Stimulated activated CD8-positive, alpha-beta memory T cell treated with anti-CD3 and anti-CD28 coated beads, Interleukin-15, amount 100 ng/mL, for 4 hours (primary cell): ENCODE measurements at regions not wholly inside any gene's neighbourhood (a gene's known extent, or its start where the extent isn't known, plus 50 kb on each side); places are given as distances from the start of the nearest gene placed in this dataset.

Source experiments
- DNase-seq, 2 donors: peaks; one replicate each; pipeline ENCODE4 v3.0.0-alpha.2; 2020; ENCODE audit warnings: low read depth in 2 of 2

DNA sequence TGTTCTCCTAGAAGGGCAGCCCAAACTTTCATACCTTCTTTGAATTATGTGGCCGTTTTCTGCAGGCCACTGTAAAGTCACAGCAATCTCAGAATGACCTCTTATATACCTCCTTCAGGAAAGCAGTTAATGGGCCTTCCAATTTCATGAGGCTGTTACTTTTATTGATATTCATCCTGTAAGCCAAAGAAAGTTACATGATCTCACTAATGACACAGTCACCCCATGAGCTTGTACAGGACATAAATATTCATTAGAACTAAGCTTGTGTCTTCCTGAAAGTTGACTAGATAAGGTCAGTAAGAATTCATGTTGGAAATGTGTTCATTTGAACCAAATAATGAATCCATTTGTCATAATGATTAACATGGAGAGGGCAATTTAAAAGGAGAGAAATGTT is 283.1 kb upstream of the NWD2 start:
- DNase-seq, result no peak

DNA sequence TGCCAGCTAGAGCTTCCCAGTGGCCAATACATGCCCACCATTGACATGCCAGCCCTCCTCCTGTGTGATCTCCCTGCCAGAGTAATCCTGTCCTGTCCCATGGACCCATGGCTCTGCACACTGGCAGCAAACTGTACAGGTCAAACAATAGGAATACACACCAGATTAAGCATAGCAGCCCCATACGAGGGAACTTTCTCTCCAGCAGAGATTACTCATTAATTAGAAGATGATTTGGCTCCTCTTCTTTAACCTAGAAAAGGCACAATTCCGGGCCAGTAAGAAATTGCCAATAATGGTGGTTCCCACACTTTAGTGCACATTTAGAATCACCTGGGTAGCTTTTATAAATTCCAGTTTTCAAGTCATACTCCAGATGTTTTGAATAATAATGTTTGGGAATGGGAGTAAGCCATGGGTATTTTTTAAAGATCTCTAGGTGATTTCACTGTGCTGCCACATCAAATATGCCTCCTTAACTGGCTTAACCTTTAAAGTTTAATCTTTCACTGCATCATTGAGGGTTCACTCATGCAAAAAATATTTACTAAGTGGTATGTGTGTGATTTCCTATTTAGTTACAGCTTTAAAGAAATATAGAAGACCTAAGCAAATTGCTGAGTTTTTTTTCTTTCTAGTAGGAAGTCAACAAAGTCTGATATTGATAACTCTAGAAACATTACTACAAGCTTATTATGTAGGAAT is 277.6 kb upstream of the NWD2 start:
- DNase-seq, result no peak

DNA sequence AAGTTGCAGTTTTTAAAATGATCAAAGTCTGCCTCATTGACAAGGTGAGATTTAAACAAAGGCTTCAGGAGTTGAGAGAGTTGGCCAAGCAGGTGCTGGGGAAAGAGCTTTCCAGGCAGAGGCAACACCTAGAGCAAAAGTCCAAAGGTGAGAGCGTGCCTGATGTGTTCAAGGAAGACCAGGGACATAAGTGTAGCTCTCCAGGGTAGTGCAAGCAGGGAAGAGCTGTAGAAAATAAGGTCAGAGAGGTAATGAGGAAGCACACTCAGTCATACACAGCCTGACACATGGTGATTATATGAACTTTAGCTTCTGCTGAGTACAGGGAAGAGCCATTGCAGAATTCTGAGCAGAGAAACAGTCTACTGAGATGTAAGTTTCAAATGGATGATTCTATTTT is 265.0 kb upstream of the NWD2 start:
- no peak for DNase-seq

DNA sequence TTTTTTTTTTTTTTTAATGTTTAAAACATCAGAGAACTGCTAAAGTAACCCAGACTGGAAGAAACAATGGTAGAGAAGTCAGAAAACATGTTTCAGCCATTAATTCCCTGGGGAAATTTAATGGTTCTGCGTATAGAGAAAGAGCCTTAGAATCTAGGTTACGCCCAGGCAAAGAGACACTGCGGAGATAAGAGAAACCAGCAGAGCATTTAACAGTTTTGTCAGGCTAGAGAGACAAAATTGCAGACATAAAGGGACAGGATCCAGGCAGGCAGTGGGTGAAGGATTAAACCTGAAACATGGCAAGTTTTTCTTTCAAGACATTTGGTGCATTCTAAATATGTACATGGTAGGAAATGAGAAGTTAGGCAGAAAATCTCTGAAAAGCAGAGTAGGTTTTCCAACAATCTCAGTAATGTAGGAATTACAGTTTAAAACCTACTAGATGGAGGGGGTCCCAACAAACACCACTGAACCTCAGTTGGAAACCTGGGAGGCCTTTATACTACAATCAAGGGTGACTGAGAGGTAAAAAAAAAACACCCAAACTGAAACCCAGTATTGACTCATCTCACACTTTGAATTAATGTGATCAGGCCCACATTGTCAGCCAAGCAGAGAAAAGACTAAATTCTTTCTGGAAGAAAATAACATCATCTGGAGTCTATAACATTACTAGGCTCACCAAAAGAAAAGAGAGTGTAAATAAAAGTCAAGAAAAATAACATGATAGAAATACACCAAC is 254.2 kb upstream of the NWD2 start:
- DNase-seq, result no peak

DNA sequence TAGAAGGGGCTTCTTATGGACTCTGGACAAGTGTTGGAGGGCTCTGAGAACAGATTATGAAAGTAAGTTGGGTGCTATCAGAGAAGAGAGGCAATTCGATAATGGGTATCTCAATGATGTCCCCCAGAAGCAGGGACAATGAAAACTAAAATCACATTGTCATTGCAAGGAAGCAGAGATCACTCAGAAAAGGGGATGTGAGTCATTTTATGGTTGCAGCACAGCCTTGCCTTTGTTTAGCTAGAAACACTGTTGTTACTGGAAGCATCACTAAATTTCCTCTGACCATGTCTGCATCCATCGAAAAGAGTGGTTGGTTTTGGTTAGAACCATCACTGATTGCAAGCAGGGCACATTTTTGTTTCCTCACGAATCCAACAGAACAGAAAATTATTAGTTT is 246.8 kb upstream of the NWD2 start:
- no peak for DNase-seq

DNA sequence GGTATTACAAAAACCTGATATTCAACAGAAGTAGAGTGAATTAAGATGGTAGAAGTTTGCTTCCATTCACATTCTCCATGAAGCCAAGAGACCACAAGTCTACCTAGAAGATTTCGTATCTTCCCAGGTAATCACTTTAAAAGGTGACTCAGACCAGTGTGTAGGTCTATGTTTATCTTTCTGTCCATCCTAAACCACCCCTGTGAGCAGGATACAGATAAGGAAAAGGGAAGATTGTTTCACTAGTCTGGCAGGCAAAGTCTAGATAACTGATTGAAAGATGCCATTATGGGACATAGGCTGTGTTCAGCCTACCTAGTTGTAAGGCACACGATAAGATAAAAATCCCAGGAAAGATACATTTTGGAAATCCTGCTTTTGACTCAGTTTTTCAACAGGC is 244.3 kb upstream of the NWD2 start:
- no peak for DNase-seq

DNA sequence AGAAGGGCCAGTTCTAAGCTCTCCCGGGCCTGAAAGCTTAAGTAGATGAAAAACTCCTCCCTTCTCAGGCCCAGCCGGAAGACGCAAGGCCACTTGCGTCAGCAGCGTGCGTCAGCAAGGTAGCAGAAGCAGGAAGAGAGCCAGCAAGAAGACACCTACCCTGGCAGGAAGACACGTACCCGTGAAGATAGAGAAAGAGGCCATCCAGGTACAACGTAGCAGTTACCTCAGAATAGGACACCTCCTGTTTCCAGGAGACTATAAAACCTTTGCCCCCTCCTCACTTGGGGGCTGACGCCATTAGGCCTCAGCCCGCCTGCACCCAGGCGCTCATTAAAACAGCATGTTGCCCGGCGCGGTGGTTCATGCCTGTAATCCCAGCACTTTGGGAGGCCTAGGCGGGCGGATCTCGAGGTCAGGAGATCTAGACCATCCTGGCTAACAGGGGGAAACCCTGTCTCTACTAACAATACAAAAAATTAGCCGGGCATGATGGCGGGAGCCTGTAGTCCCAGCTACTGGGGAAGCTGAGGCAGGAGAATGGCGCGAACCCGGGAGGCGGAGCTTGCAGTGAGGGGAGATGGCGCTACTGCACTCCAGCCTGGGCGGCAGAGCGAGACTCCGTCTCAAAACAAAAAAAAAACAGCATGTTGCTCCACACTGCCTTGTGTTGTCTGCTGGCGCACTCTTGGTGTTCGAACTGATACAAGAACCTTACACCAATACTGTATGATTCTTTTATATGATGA is 242.7 kb upstream of the NWD2 start:
- DNase-seq, result no peak

DNA sequence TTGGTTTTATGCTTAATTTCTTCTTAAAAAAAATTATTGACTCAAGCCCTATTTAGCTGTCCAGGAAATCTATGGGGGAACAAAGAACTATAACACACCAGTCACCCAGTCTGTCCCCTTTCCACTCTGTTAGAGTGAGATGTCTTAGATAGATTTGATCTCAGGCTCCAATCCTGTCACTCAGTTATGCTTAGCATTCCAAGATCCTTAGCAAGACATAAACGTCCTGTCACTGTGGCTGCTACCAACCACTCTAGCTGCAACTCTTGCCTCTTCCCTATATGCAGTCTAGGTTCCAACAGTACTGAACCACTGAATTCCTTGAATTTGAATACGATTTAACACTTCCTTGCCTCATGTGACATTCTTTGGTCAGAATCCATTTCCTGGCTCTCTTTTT is 241.9 kb upstream of the NWD2 start:
- no peak for DNase-seq

DNA sequence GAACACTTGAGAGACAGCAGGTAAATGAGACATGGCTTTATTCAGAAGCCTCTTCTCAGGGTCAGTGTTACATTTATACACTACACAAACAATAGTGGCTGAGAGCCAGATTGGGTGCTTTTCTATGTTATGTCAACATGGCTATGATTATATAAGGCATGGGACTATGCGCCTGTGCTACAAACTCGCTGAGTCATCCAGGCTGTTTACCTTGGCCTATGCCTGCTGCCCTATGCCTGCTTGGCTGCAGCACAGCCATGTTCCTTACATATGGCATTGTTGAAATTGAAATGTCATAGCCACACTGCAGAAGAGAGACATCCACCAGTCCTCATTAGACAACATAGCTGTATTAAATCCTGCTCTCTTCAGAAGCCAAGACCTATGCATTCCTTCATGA is 236.3 kb upstream of the NWD2 start:
- no peak for DNase-seq

DNA sequence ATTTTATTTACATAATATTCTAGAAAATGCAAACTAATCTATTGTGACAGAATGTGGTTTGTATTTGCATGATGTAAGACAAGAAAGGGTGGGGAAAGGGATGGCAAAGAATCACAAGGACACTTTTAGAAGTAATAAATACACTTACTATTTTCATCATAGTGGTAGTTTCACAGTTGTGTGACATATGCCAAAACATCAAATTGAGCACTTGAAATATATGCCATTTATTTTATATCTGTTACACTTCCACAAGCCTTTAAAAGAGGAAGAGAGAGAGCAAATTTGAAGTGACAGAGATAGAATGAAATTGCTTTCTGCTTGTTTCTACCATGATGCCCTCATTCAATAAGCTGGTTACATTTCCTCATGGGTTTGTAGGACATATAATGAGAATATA is 230.0 kb upstream of the NWD2 start:
- DNase-seq, result no peak

DNA sequence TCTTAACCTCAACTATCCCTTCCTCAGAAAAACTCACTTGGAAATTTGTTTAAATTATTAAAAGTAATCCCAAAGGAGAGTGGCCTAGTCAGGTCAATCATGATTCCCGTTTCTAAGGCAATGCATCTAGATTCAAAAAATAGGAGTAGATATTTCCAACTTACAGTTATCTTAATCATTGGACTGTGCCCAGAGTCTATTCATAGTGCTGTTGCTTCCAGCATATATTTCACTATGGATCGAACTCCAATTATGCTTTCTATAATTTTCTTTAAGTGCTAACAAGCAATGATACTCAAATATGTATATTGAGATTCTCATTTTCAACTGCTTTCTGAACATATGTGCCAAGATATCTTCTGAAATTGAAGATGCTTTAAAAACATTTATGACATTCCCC is 229.2 kb upstream of the NWD2 start:
- DNase-seq, result no peak

DNA sequence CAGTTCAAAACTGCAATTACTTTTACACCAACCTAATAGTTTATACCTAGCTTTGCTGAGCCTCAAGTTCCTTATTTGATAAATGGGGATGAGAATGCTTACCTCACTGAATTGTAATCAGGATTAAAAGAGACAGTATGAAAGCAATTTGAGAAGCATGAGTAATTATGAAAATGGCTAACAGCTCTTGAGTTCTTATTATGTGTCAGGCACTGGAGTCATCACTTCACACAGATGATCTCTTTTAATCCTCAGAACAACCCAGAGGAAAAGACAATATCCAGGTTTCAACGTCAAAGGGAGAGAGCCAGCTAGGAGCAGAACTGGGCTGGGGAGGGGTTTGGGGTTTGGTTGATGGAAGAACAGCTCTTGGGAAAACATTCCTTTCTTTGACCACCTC is 221.0 kb upstream of the NWD2 start:
- DNase-seq, result no peak

DNA sequence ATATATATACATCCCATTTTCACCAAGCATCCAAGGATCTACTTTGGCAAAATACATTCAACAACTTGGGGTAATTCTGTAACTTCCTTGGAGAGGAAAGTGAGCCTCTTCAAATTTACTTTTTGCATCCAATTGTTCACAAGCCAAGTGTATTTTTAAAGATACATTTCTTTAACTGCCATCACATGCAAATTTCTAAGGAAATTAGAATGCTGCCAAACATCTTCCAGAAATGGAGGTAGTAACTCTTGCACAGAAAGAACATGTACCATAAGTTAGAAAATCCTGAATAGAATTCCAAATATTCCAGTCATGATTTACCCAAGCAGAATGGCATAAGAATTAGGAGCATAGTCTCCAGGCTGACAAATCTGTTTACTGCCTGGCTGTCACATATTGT is 220.5 kb upstream of the NWD2 start:
- no peak for DNase-seq

DNA sequence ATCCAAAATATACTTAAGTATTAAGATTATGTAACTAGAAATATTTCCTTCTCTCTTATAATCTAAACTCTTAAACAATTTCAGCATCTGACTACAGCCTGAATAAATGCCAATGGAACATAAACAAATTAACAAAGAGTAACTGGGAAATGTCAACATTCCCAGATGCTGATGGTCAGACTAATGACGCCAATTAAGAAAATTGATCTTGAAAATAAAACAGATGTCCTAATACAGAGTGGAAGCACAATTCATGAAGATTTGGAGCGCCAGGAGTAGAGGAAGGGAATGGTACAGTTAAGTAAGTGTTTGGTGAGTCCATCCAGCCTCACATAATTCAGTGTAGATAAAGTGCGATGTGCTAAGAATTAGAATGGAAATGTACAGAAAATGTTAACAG is 203.7 kb upstream of the NWD2 start:
- no peak for DNase-seq

DNA sequence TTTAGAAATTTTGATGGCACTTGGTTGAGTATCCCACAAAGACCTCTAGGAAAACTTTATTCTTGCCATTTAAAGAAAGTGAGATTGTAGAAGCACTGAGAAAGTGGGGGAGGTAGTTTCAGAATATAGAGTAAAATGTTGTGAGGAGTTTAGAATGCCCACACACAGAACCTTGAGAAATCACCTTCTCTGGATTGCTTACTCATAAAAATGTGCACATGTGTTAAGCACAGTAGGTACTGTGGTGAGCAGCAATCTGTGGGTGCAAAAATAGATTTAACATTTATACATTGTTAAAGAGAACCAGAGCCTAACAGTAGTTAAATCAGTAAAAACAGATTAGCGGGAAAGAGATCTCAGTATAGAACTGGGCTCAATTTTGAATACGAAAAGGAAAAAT is 201.2 kb upstream of the NWD2 start:
- DNase-seq, result no peak

DNA sequence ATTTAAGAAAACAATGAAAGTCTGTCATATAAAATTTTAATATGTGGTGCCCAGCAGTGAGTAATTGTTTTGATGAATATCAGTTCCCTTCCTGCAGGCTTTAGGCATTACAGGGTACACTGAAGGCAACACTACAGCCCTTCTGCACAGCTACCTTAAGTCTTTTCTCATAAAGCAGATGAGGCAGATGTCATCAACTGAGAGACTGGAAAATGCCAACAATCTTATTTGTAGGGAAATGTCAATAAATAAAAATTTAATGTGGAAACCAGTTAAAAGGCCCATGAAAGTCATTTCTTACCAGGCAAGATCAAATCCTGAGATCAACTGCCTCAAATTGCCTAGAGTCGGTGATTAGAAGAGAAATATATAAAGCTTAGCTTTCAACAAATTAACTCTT is 193.4 kb upstream of the NWD2 start:
- DNase-seq, result no peak

DNA sequence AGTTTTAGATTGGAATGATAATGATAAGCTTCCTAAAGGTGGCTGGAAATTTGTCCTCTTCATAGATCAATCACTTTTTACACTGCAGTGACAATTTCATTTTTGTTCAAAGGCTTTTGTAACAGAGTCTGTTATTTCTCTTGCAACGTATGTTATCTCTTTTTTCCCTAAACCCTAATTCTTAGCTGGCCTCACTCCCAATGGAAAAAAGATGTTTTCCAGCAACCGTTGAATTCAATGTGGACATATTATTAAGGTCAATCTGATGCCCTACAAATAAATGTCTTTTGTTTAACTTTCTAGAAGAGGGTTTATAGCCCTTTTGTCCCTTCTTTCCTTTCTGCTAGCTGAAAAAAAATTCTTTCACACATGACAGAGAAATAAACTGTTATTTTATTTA is 192.7 kb upstream of the NWD2 start:
- no peak for DNase-seq

DNA sequence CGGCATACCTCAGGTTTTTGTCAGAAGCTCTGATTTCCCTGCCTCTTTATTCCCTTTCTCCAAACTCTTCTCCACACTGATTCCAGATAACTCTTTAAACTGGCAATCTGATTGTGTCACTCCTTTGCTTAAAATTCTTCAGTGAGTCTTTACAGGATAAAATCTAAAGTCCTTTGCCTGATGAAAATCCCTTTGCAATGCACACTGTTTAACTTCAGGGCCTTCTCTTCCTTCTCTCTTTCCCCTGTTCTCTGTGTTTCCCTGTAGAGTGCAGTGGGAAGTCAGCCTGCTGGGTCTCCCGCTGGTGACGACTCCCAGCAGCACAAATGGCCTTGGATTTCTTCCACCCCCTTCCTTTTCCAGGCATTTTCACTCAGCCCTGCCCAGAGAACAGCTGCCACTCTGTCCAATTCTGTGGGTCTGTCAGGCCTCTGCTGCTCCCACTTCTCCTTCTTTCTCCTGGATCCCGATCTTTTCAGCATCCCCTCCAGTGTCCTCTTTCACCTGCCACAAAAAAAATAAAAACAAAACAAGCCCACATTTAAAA is 189.9 kb upstream of the NWD2 start:
- no peak for DNase-seq

DNA sequence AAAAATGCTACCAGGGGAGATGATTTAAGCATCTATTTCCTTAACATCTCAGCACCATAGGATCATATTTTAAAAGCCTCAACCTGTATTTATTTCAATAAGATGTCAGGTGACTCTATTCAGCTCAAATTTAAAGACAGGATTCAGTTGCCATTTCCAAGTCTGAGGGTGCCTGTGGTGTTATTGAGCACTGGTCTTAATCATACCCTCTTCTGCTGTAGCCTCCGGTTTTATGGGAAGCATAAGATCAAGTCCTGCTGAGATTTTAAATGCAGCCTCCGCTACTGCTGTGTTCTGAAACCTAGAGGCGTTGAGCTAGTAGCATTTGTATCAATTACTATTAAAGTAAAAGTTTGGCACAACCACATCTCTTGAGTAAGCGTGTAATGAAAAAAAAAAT is 185.7 kb upstream of the NWD2 start:
- no peak for DNase-seq

DNA sequence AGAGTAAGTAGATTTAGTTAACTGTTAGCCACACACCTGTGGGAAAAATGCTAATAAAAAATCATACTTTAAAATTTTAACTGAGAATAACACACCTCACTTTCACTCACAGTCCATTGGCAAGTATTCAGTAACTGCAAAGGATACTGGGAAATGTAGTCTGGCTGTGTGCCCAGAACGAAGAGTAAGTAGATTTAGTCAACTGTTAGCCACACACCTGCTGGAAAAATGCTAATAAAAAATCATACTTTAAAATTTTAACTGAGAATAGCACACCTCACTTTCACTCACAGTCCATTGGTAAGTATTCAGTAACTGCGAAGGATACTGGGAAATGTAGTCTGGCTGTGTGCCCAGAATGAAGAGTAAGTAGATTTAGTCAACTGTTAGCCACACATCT is 178.4 kb upstream of the NWD2 start:
- DNase-seq, result no peak

DNA sequence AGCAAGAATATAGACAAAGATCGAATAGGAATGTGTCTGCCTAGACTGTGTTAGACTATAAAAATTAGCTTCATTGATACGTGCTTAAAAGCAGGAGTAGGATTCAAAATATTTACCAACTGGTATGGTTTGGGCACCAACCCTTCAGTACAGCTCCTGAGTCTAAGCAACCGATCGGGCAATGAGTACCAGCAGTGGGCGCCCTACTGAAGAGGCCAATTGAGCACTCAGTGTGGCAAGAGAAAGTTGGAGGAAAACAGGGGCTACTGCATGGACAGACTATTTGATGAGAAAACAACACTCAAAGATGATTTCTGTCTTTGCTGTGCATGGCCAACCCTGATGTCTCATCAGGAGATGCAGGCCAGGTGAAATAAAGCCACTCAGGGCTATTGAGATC is 176.0 kb upstream of the NWD2 start:
- DNase-seq, result no peak

DNA sequence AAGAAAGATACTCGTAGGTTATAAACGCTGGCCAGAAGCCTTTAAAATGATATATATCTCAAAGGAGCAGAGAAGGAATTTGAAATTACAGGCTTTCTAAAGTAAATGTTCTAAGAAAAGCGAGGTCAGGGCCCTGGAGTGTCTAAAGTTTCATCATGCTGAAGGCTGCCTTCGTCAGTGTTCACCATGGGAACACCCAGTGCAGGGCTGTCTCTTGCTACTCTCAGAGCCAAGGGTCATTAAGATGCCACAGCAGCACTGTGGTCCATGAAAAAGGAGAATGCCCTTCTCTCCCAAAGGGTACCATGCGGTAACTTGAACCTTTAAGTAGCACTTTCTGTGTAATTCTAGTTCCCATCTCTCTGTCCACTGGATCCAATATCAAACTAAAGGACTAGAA is 174.5 kb upstream of the NWD2 start:
- DNase-seq, result no peak

DNA sequence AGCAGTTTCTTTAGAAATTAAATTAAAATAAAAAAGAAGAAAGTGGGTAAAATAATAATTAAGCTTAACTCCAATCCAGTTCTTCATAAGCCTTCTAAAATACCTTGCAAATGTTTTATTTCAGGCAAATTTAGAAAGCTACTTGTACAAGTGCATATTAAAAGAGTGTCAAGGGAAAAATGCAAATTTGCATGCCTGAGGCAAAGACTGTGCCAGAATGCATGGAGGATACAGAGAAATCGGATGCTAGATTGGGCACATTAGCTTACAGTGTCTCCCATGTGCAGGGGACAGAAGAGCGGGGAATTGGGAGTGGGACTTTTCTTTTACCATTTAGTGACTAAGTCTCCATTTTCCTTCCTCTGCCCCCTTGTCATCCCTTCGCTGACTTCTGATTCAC is 173.0 kb upstream of the NWD2 start:
- no peak for DNase-seq
